Stimulated activated CD8-positive, alpha-beta memory T cell treated with anti-CD3 and anti-CD28 coated beads, Interleukin-2, amount 100 ng/mL, for 48 hours (primary cell): ENCODE measurements at regions not wholly inside any gene's neighbourhood (a gene's known extent, or its start where the extent isn't known, plus 50 kb on each side); places are given as distances from the start of the nearest gene placed in this dataset.
A peak's percentile ranks its signal among the peaks of the same experiment; 100 is the strongest.
"Not testable (repeated sequence)": the region's sequence is repeated elsewhere in the genome, so short reads cannot be mapped to it uniquely, and the experiment has no call there.

Source experiments
- DNase-seq, 2 donors: peaks; one replicate each; pipeline ENCODE4 v3.0.0-alpha.2; 2020; ENCODE audit warnings: low read depth in 2 of 2

- DNase-seq, result no peak
Measured at GRCh38 chr17:56690441-56691291, 97.2 kb downstream of the NOG start.

- no peak for DNase-seq
Measured at GRCh38 chr17:56694825-56695224, 101.3 kb downstream of the NOG start.

- DNase-seq, result no peak
Measured at GRCh38 chr17:56697190-56697589, 103.7 kb downstream of the NOG start.

- no peak for DNase-seq
Measured at GRCh38 chr17:56699186-56699894, 105.8 kb downstream of the NOG start.

DNA sequence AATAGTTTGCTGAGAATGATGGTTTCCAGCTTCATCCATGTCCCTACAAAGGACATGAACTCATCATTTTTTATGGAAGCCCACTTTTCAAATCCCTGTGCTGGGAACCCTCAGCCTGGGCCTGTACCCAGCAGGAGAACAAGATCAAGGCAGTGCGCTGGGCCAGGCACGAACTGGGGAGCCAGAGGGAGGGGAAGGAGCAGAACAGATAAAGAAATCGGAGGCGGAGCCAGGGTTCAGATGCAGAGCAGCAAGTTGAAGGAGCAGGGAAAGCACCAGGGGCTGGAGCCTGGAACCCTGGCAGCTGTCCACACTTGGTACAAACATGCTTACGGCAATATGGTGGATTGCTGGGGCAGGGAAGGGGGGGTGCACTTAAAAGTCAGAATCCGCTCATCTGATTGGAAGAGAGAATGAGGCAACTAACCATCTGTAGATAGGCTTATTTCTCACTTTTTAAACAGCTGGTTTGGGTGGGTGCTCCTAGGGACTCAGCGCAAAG, 107.5 kb downstream of the NOG start:
- no peak for DNase-seq

DNA sequence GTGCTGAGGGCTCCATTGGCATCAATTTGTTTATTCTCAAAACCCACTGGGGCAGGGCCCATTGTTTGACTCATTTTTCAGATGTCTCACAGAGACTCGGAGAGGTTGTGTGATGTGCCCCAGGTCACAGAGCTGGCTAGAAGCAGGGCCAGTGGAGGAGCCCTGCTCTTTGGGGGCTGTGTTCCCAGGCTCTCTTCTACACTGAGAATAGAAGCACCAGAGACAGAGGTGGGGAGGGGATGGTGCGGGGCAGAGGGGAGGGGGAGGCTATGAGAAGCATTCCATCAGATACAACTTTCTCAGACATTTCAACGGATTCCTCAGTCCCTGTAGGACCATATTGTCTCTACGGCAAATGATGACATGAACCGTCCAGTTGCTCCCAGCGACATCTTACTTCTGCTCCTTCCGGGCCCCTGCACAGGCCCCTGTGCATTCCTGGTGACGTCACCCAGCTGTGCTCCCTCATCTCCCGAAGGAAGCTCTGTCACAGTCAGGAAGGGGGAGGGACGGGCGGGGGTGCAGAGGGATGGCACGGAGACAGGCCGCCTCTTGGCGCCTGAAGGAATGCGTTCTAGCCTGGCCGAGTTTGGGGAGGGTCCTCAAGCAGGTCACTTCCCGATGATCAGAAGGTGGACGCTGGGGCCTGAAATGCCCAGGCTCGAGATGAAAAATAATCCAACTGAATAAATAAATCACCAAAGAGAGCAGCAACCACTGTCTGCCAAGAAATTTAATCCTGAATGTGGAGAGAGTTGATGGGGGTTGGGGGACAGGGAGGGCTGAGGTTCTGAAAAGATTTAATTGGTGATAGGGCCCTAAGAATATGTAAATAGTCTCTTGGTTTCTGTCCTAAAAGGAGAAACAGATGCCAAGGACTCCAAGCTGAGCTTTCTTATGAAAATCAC, 114.1 kb downstream of the NOG start:
- DNase-seq, result no peak

DNA sequence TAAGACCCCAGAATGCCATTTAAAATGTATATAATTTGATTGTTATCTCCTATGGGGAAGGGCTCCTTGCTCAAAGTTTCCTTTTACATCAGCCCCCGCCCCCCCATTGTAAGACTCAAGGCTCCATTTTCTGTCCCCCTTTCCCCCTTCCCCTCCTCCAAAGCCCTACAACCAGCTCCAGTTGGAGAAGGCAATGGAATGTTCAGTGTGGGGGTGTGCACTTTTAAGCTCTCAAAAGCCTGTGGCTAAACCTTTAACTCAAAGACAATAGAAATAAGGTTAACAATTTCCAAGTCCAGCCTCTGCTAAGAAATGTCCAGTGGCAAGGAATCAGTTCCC, 114.7 kb downstream of the NOG start:
- no peak for DNase-seq

DNA sequence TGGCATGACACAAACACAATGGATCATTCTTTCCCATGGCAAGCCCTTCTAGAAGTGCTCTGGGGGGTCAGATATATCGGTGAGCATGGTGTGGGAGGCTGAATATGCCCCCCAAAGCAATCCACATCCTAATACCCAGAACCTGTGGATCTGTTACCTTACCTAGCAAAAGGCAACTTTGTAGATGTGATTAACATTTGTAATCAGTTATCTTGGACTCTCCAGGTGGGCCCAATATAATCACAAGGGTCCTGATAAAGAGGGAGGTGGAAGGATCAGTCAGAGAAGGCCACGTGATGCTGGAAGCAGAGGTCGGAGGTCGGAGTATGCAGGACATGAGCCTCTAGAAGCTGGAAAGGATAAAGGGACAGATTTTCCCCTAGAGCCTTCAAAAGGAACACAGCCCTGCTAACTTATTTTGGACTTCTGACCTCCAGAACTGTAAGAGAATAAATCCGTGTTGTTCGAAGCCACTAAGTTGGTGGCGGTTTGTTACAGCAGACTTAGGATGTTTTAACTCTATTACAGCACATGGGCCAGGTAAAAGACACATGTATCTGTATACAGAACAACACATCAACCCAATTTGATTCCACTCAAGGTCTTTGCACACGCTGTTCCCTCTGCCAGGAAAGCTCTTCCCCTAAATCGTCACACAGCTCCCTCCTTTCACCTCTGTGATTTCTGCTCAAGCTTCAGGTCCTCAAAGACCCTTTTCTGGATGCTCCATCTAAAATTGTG, 115.3 kb downstream of the NOG start:
- DNase-seq, result no peak

- DNase-seq, result no peak
Measured at GRCh38 chr17:56710986-56711385, 117.5 kb downstream of the NOG start.

- DNase-seq, result peak; percentile 53 to 65
Measured at GRCh38 chr17:56715613-56716357, 117.9 kb downstream of the C17orf67 start.

- DNase-seq, result no peak
Measured at GRCh38 chr17:56717471-56717870, 116.2 kb downstream of the C17orf67 start.

DNA sequence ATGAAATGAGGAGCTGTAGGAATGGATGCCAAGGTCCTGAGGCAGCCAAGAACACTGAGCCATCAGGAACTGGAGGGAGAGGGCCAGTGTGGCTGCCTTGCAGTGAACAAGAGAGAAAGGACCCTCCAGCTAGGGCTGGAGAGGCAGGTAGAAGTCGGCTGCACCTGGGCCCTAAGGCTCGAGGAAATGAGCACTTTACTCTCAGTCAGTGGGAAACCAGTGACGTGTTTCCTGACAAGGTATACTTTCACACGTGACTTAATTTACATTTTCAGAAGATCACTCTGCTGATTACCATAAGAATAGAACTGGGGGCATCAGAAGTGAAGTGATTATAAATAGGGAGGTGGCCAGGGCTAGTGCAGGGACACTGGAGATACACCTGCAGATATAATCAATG, 115.2 kb downstream of the C17orf67 start:
- no peak for DNase-seq

GRCh38 chr17:56723421-56723820, 110.3 kb downstream of the C17orf67 start:
- DNase-seq, result no peak

DNA sequence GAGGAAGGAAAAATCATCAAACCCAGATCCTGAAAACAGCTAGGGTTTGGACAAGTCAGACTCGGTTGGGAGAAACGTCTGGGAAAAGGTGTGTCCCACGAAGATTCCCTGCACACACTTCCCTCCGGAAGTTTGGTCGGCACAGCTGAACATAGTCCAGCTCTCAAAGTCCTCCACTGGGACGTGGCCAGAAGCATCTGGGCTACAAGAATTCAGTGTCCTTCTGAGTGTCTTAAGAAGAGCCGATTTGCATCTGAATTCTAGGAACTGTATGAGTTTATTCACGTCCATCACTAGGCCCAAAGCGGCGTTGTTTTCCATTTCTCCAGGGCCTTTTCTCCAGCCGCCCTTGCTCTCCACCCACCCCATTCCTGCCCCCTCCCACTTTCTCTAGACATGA, 109.1 kb downstream of the C17orf67 start:
- DNase-seq, result no peak

DNA sequence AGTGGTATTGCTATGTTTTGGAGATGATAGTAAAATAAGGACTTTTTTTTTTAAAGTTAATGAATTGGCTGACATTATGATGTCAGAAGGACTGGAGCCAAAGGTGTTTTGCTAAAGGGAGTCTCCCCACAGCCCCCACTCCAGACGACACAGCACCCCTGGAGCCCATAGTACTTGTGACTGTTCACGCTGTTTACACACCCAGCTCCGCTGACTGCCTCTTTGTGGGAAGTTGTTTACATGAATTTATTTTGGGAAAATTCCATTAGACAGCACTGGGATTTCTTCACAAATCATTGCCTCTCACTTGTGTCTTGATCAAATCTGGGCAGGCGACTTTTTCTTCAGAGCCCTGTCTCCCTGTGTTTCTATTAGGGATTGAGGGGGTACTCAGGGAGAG, 108.6 kb downstream of the C17orf67 start:
- DNase-seq, result no peak

- no peak for DNase-seq
Measured at GRCh38 chr17:56727876-56728617, 105.7 kb downstream of the C17orf67 start.

DNA sequence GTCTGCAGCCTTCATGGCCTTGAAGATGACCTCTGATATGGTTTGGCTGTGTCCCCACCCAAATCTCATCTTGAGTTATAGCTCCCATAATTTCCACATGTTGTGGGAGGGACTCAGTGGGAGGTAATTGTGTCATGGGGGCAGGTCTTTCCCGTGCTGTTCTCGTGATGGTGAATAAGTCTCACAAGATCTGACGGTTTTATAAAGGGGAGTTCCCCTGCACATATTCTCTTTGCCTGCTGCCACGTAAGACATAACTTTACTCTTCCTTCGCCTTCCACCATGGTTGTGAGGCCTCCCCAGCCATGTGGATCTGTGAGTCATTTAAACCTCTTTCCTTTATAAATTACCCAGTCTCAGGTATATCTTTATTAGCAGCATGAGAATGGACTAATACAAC, 102.6 kb downstream of the C17orf67 start:
- not testable (repeated sequence) for DNase-seq

DNA sequence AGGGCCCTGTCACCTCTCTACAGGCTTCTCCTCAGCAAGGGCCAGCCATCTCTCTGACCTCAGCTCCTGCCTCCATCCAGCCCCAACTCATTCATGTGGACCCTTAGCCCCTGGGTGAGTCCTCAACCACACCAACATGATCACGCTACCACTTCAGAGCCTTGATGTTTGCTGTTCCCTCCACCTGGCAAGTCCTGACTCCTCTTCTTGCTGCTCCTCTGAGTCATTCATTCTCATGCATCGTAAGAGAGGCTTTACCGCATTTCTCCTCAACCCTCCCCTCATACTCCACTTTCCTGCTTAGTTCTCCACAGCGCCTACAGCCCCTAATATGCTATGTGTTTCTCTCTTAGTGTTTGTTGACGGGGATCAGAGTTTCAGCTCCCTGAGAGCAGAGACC, 99.9 kb downstream of the C17orf67 start:
- DNase-seq, result no peak

DNA sequence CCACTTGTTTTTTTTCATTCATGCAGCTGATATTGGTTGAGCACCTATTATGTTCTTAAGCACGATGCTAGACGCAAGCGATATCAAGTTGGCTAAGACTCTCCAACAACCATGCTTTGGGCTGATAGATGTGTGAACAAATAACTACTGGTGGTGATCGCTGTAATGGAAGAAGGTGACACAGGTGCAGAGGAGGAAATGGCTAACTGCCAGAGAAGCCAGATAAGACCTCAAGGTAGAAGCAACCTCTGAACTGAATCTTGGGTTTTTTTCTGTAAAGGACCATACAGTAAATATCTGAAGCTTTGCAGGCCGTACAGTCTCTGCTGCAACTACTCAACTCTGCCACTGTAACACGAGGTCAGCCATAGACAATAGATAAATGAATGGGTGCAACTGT, 97.9 kb downstream of the C17orf67 start:
- no peak for DNase-seq
